HEK293T (cell line): ENCODE measurements at regions not wholly inside any gene's neighbourhood (a gene's known extent, or its start where the extent isn't known, plus 50 kb on each side); places are given as distances from the start of the nearest gene placed in this dataset.

Source experiments
- ARNT ChIP-seq: fragments of 450-650 bp; IDR thresholded peaks from 2 replicates; pipeline ENCODE4 v1.6.1; 2017; ENCODE audit warnings: mild to moderate bottlenecking
- BHLHE40 ChIP-seq: fragments of 450-650 bp; IDR thresholded peaks from 2 replicates; pipeline ENCODE4 v1.6.1; 2016; ENCODE audit warnings: mild to moderate bottlenecking, moderate library complexity, borderline replicate concordance
- ELF4 ChIP-seq: fragments of 450-650 bp; IDR thresholded peaks from 2 replicates; pipeline ENCODE4 v1.6.1; 2017; ENCODE audit warnings: antibody characterized with exemption
- FOXA1 ChIP-seq: fragments of 450-650 bp; IDR thresholded peaks from 2 replicates; pipeline ENCODE4 v1.6.1; 2016; ENCODE audit warnings: mild to moderate bottlenecking
- FOXK2 ChIP-seq: fragments of 450-650 bp; IDR thresholded peaks from 2 replicates; pipeline ENCODE4 v1.6.1; 2016; ENCODE audit warnings: mild to moderate bottlenecking
- FOXM1 ChIP-seq: fragments of 450-650 bp; IDR thresholded peaks from 2 replicates; pipeline ENCODE4 v1.6.1; 2017; ENCODE audit warnings: mild to moderate bottlenecking, borderline replicate concordance
- HDGF ChIP-seq: fragments of 450-650 bp; IDR thresholded peaks from 2 replicates; pipeline ENCODE4 v1.6.1; 2017; ENCODE audit warnings: antibody characterized with exemption, borderline replicate concordance
- LEF1 ChIP-seq: fragments of 450-650 bp; IDR thresholded peaks from 2 replicates; pipeline ENCODE4 v1.6.1; 2017; ENCODE audit warnings: mild to moderate bottlenecking, borderline replicate concordance
- PKNOX1 ChIP-seq: fragments of 450-650 bp; IDR thresholded peaks from 2 replicates; pipeline ENCODE4 v1.6.1; 2016
- SP1 ChIP-seq: fragments of 450-650 bp; IDR thresholded peaks from 2 replicates; pipeline ENCODE4 v1.6.1; 2017
- SUZ12 ChIP-seq: fragments of 450-650 bp; IDR thresholded peaks from 2 replicates; pipeline ENCODE4 v1.6.1; 2016; ENCODE audit warnings: mild to moderate bottlenecking

- TF ChIP-seq BHLHE40, result no peak
- no peak for TF ChIP-seq LEF1
- TF ChIP-seq PKNOX1, result no peak
- no peak for TF ChIP-seq HDGF
- TF ChIP-seq FOXM1, result no peak
- no peak for TF ChIP-seq SP1
- TF ChIP-seq FOXK2, result no peak
- no peak for TF ChIP-seq SUZ12
- TF ChIP-seq ARNT, result no peak
- TF ChIP-seq FOXA1, result no peak
- TF ChIP-seq ELF4, result no peak
Observed at GRCh38 chr12:89140141-89140540, 212.2 kb downstream of the DUSP6 start.
